Left lobe of liver (tissue), 2 donors: ENCODE measurements at regions not wholly inside any gene's neighbourhood (a gene's known extent, or its start where the extent isn't known, plus 50 kb on each side); places are given as distances from the start of the nearest gene placed in this dataset.
"Not testable (repeated sequence)": the region's sequence is repeated elsewhere in the genome, so short reads cannot be mapped to it uniquely, and the experiment has no call there.

Experiments used
- ATAC-seq: fragments of 200-7000 bp; cut with Tn5 transposase; one replicate; pipeline ENCODE4 v1.9.1; 2020; ENCODE audit warnings: mild to moderate bottlenecking, moderate library complexity
- DNase-seq: peaks from one replicate; pipeline ENCODE4 v3.0.0-alpha.2; 2020; ENCODE audit warnings: low spot score
- donor health status: DM: no; HTN: no; CAD: no; lungs with moderate emphysema.
- donor health status: DM: no; HTN: yes; CAD: no.

- ATAC-seq, DNase-seq: not testable (repeated sequence)
These were observed 111.5 kb upstream of the MRPS22 start for GRCh38 chr3:139232341-139232740.

GRCh38 chr3:139234491-139234890 is 109.3 kb upstream of the MRPS22 start:
- ATAC-seq (no peak), DNase-seq (no peak)

DNA sequence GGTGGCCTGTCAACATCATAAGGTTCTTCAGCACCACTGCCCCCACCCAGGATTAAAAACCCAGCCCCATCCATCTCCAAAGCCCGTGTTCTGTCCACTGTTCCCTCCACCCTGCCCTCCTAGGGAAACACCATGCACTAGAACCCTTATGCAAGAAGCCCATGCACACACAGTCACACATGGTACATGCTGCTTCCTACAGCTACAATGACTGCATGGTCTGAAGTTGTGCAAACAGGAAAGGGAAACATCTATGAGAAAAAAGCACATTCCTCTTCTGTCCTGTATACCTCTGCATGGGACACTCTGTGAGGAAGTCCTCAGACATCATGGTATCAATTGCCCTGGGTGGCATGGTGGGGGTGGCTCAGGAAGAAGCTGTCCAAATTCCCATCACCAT is 108.6 kb upstream of the MRPS22 start:
- no peak for ATAC-seq
- DNase-seq, result no peak

DNA sequence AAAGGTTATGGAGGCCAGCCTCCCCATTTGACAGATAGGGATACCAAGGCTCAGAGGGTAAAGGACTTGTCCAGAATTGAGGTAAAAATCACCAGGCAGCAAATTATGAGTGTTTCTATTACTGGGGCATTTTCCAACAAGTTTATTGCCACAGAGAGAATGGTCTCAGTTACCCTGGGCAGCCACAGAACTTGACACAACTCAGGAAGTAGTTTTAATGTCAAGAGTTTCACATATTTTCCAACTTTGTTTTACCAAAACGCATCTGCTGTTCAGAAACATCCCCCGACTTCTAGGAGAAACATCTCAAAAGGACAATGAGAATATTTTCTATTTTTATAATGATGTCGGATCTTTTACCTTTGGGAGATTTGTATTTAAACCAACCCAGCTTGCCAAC is 107.5 kb upstream of the MRPS22 start:
- ATAC-seq, result no peak

DNA sequence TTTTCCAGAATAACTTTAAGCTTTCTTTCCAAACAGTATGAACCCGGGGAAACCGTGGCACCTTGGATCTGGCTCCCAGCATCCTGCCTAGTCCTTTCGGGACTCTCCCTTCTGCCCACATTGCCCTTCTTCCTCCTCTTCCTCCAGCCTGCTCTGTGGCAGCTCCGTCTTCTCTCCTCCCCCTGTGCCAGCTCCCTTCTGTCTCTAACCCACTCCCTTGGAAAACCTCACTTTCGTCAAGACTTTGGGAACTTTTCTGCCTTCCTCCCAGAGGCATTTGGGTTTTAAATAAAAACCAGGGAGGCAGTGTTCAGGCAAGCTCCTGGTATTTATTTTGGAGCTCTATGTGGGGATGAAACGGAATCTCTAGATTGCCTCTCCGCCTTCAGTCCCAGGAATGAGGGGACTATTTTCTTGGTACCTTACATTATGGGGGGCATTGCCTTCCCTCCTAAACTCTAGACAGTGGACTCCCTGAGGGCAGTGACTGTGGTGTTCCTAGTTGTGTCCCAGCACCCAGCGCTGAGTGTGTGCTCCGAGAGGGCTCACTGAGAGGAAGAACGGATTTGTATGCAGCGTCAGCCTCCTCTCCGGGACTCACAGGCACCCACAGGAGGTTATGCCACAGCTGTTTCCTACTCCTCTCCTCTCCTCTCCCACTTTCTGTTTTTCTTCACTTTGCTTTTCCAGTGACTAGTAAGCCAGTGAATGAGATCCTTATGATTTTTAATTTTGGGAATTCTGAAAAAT is 105.4 kb upstream of the MRPS22 start:
- no peak for DNase-seq
- no peak for ATAC-seq

More for the DNA sequence above, 107.5 kb upstream of the MRPS22 start:
- DNase-seq, result no peak

GRCh38 chr3:139239550-139239949 is 104.3 kb upstream of the MRPS22 start:
- DNase-seq (no peak), ATAC-seq (no peak)

- DNase-seq (no peak), ATAC-seq (no peak)
These were observed 102.0 kb upstream of the MRPS22 start for GRCh38 chr3:139241783-139242182.

DNA sequence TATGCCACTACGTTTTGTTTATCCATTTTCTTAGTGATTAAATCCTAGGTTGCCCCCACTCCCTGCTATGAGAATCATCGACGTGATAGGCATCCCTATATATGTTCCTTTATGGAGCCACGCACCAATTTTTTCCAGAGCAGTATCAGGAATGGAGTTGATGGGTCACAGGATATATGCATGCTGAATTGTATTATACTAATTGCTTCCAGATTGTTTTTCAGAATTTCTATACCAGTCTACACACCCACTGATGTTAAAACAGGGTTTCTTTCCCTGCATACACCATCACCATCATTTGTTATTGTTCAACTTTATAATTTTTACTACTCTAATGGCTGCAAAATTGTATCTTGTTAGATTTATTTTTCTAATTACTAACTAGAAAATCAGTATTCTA is 100.1 kb upstream of the MRPS22 start:
- ATAC-seq (no peak), DNase-seq (no peak)

DNA sequence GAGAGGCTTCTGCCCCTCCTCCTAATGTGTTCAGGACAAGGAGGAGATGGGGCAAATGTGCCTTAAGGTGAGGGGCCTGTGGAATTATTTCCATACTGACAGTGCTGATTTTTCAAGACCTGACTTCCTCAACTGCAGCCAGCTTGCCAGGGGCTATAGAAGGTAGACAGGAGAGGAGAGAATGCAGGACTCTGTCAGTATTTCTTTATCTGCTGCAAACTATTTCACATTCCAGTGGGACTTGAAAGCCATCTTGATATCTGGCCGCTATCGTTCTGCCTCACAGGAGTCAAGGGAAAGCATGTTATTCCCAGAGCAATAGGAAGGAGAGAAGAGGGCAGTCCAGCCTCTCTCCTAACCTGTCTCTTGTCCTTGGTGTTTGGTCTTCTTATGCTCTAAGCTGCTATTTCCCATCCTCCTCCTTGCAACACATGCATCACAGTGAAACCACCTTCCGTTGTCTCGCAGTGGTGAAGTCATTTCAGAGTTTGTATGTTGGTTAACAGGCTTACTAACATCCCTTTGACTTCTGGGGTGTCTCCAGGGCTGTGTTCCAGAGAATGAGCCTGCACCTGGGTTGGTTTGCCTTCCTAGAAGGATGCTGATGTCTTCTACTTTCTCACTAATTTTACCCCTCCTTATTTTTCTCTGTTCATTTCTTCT is 95.1 kb upstream of the MRPS22 start:
- no peak for ATAC-seq
- DNase-seq, result no peak

GRCh38 chr3:139251529-139251928 is 92.3 kb upstream of the MRPS22 start:
- DNase-seq (peak; percentile 75), ATAC-seq (peak; percentile 94)

DNA sequence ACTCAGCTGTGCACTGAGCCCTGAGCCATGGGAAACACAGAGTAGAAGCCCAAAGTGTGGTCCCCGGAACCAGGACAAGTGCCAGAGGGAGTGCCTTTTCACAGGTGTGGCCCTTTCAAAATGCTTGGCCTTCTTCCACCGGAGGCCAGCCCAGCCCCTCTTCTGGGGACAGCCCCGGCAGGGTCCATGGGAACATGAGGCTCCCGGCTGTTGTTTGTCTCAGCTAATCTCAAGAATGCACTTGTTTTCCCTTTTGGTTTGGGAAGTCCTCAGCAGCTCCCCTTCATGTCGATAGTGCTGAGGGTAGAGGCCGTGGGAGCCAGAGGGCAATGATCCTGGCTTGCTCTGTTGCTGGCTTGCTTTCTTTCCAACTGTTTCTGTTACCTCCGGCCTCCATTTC is 91.1 kb upstream of the MRPS22 start:
- ATAC-seq (peak; percentile 63), DNase-seq (no peak)

GRCh38 chr3:139258276-139258675 is 85.5 kb upstream of the MRPS22 start:
- no peak for DNase-seq
- no peak for ATAC-seq

- ATAC-seq (no peak), DNase-seq (no peak)
These were observed 84.4 kb upstream of the MRPS22 start for GRCh38 chr3:139259398-139259797.

DNA sequence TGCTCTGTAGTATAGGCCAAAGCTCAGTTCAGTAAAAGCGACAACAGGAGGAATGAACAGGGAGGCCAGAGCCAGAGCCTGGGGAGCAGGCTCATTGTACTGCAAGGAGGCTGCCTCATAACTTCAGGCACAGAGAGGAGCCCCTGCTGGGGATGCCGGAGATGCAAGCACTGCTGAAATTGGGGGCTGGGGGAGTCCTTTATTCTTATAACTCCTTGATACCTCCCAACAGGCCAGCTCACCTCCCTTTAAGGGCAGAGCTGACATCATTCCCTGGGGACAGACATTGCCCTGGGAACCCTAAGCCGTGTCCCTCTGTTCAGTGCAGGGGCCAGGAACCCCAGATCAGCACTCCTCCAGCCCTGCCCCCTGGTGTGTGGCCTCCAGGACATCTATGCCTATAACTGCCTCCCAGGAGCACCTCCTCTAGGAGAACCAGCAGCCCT is 83.8 kb upstream of the MRPS22 start:
- ATAC-seq, result no peak

GRCh38 chr3:139260793-139261736 is 82.8 kb upstream of the MRPS22 start:
- ATAC-seq, result no peak
- no peak for DNase-seq

More for the DNA sequence above, 83.8 kb upstream of the MRPS22 start:
- DNase-seq, result no peak

DNA sequence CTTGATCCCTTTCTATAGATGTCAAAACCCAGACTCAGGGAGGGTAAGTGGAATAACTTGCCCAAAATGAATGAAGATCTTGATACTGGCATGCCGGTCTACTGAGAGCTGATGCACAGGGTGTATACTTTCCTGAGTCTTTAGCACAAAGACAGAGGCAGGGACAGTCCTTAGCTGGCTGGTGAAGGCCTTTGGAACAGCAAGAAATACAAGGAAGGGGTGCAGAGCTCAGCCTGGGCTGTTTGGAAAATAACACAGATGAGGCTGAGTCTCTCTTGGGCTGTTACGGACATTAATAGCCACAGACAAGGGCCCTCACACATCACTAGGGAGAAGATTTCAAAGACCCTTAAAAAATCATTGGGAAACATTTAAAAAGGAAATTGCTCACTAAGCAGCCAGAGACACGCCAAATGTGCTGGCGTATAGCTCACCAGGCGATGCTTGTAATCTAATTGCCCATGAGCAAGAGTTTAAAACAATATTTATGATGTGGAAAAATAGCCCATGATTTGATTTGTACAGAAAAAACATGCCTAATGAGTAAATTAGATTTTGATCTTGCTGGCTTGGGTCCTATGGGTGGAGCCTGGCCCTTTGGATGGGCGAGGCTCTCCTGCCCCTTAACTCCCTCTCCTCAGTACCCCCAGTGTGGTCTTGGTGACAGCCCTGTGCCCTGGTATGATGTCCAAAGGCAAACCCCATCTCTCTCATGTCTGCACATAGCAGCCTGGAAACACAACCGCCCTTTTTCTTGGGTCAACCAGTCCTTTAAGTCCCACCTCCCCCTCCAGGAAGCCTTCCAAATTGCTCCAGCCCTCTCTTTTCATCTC is 81.8 kb upstream of the MRPS22 start:
- no peak for ATAC-seq
- no peak for DNase-seq

GRCh38 chr3:139263798-139264197 is 80.0 kb upstream of the MRPS22 start:
- no peak for ATAC-seq
- no peak for DNase-seq

GRCh38 chr3:139264375-139264774 is 79.4 kb upstream of the MRPS22 start:
- DNase-seq, result no peak
- ATAC-seq, result no peak

GRCh38 chr3:139265131-139266016 is 78.4 kb upstream of the MRPS22 start:
- ATAC-seq, result no peak
- peak; percentile 22 for DNase-seq
